ENCODE measurements at regions not wholly inside any gene's neighbourhood (a gene's known extent, or its start where the extent isn't known, plus 50 kb on each side); places are given as distances from the start of the nearest gene placed in this dataset.

DNA sequence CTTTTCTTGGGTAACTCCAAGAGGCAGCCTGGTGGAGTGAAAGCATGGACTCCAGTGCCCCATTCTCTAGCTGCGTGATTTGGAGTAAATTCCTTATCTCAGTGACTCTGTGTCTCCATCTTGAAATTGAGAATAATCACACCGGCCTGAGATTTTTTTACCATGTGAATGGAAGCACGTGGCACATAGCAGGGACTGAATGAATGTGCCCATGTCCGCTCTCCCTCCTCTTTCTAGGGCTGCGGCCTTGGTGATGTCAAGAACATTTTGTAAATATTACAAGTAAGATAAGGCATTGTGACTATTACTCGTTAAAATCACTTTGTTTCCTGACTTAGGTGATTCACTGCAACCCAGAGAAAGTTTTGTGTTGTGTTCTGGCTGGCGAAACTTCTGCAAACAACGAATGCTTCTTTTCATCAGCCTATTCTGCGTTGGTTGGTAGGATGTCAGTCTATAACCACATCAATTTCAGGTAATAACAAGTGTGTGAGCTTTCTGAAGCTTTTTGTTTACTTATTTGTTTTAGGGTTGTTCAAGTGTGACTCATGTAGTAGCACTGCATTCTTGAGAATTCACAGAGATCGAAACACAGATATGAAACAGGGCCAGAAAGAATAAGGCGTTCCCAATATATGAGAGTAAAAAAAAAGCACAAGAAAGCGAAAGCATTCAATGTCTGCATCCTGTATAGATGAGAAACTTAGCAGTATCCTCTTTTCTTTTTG, 135.7 kb upstream of the SLC45A1 start (continued):
- TF ChIP-seq, protein P1, sequence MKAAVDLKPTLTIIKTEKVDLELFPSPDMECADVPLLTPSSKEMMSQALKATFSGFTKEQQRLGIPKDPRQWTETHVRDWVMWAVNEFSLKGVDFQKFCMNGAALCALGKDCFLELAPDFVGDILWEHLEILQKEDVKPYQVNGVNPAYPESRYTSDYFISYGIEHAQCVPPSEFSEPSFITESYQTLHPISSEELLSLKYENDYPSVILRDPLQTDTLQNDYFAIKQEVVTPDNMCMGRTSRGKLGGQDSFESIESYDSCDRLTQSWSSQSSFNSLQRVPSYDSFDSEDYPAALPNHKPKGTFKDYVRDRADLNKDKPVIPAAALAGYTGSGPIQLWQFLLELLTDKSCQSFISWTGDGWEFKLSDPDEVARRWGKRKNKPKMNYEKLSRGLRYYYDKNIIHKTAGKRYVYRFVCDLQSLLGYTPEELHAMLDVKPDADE (CRISPR knock-in tag; IDR thresholded peaks at IDR 0.05): no peak
- TF ChIP-seq MXI1 (IDR thresholded peaks at IDR 0.05; ENCODE audit: borderline replicate concordance, low read depth, low read length): peak; percentile 66; the same call in 1 of the 3 replicates
- peak; percentile 71 for TF ChIP-seq RARA (CRISPR knock-in tag; IDR thresholded peaks at IDR 0.05)
- TF ChIP-seq FOXA1 (IDR thresholded peaks at IDR 0.05): no peak
- TF ChIP-seq FOXA1 (CRISPR knock-in tag; IDR thresholded peaks at IDR 0.05): peak; percentile 57; the same call in 1 of the 2 replicates
- TF ChIP-seq ZNF232 (CRISPR knock-in tag; IDR thresholded peaks at IDR 0.05; ENCODE audit: borderline replicate concordance): peak; percentile 73; the same call in 1 of the 2 replicates
- TF ChIP-seq, protein P2, sequence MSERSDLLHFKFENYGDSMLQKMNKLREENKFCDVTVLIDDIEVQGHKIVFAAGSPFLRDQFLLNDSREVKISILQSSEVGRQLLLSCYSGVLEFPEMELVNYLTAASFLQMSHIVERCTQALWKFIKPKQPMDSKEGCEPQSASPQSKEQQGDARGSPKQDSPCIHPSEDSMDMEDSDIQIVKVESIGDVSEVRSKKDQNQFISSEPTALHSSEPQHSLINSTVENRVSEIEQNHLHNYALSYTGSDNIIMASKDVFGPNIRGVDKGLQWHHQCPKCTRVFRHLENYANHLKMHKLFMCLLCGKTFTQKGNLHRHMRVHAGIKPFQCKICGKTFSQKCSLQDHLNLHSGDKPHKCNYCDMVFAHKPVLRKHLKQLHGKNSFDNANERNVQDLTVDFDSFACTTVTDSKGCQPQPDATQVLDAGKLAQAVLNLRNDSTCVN (CRISPR knock-in tag; IDR thresholded peaks at IDR 0.05; ENCODE audit: borderline replicate concordance): peak; percentile 52; the same call in 1 of the 2 replicates
- peak; percentile 72 for TF ChIP-seq FOXP1 (IDR thresholded peaks at IDR 0.05)
- TF ChIP-seq FOXP1 (CRISPR knock-in tag; IDR thresholded peaks at IDR 0.05): peak; percentile 80; the same call in 1 of the 2 replicates
- TF ChIP-seq DPF2 (CRISPR knock-in tag; IDR thresholded peaks at IDR 0.05; ENCODE audit: borderline replicate concordance, low read depth): no peak; the same call in 1 of the 2 replicates
- TF ChIP-seq ELF3 (CRISPR knock-in tag; IDR thresholded peaks at IDR 0.05): peak; percentile 49
- 0 out of 2 replicates have a peak, but pooled peaks have one; percentile 44 for TF ChIP-seq ZNF850 (CRISPR knock-in tag; conservative IDR thresholded peaks at IDR 0.05)
- TF ChIP-seq ZNF367 (CRISPR knock-in tag; IDR thresholded peaks at IDR 0.05; ENCODE audit: borderline replicate concordance): no peak
- TF ChIP-seq KLF16 (CRISPR knock-in tag; IDR thresholded peaks at IDR 0.05): peak in 1 of 2 experiments; percentile 77; a peak in 1 of 4 replicates
- peak; percentile 10; the same call in 1 of the 2 replicates for TF ChIP-seq KDM1A (CRISPR knock-in tag; IDR thresholded peaks at IDR 0.05)
- peak; percentile 74 for TF ChIP-seq ETV5 (CRISPR knock-in tag; IDR thresholded peaks at IDR 0.05; ENCODE audit: borderline replicate concordance)
- TF ChIP-seq ZNF296 (CRISPR knock-in tag; conservative IDR thresholded peaks at IDR 0.05): no peak
- TF ChIP-seq SOX6 (IDR thresholded peaks at IDR 0.05): no peak
- peak; percentile 89 for TF ChIP-seq SOX6 (CRISPR knock-in tag; IDR thresholded peaks at IDR 0.05)
- peak; percentile 54; the same call in 1 of the 2 replicates for TF ChIP-seq SALL1 (CRISPR knock-in tag; IDR thresholded peaks at IDR 0.05)
- TF ChIP-seq, protein P3, sequence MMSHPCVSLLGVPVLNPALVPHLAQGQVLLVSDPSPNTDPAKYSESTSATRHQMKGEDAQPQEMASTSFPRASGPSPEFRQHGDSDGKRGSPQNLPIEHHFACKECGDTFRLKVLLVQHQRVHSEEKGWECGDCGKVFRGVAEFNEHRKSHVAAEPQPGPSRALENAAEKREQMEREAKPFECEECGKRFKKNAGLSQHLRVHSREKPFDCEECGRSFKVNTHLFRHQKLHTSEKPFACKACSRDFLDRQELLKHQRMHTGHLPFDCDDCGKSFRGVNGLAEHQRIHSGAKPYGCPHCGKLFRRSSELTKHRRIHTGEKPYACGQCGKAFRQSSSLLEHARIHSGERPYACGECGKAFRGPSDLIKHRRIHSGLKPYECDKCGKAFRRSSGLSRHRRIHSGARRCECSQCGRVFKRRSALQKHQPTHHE (CRISPR knock-in tag; IDR thresholded peaks at IDR 0.05; ENCODE audit: borderline replicate concordance): no peak
- peak; percentile 71 for TF ChIP-seq TEAD3 (CRISPR knock-in tag; optimal IDR thresholded peaks at IDR 0.05; ENCODE audit: borderline replicate concordance)
- TF ChIP-seq ARNTL (CRISPR knock-in tag; IDR thresholded peaks at IDR 0.05): 0 out of 2 replicates have a peak, but pooled peaks have one; percentile 44
- TF ChIP-seq, protein P4, sequence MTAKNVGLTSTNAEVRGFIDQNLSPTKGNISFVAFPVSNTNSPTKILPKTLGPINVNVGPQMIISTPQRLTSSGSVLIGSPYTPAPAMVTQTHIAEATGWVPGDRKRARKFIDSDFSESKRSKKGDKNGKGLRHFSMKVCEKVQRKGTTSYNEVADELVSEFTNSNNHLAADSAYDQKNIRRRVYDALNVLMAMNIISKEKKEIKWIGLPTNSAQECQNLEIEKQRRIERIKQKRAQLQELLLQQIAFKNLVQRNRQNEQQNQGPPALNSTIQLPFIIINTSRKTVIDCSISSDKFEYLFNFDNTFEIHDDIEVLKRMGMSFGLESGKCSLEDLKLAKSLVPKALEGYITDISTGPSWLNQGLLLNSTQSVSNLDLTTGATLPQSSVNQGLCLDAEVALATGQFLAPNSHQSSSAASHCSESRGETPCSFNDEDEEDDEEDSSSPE (CRISPR knock-in tag; IDR thresholded peaks at IDR 0.05): peak; percentile 44; the same call in 1 of the 2 replicates
- 0 out of 2 replicates have a peak, but pooled peaks have one; percentile 64 for TF ChIP-seq ZSCAN9 (CRISPR knock-in tag; IDR thresholded peaks at IDR 0.05; ENCODE audit: borderline replicate concordance)
- peak; percentile 64; the same call in 1 of the 2 replicates for TF ChIP-seq MIER3 (CRISPR knock-in tag; IDR thresholded peaks at IDR 0.05; ENCODE audit: borderline replicate concordance)
- peak; percentile 45; the same call in 1 of the 2 replicates for TF ChIP-seq ZNF331 (CRISPR knock-in tag; IDR thresholded peaks at IDR 0.05)
- TF ChIP-seq ZNF251 (CRISPR knock-in tag; IDR thresholded peaks at IDR 0.05): no peak
- TF ChIP-seq RXRA (CRISPR knock-in tag; IDR thresholded peaks at IDR 0.05): no peak
